ENCODE measurements at regions not wholly inside any gene's neighbourhood (a gene's known extent, or its start where the extent isn't known, plus 50 kb on each side); places are given as distances from the start of the nearest gene placed in this dataset.

- TF ChIP-seq PURB (CRISPR knock-in tag; IDR thresholded peaks at IDR 0.05; ENCODE audit: low read depth) (no peak), CEBPG (CRISPR knock-in tag; IDR thresholded peaks at IDR 0.05) (0 out of 2 replicates have a peak, but pooled peaks have one; percentile 38), CEBPG (tag; conservative IDR thresholded peaks at IDR 0.05 in 1 of 2, IDR thresholded peaks at IDR 0.05 in 1 of 2) (no peak), E2F6 (IDR thresholded peaks at IDR 0.05; ENCODE audit: borderline replicate concordance in 1 of 2, extremely low read depth in 1 of 2, insufficient read depth in 1 of 2, insufficient read length in 1 of 2, low read depth in 1 of 2, low read length in 1 of 2, poor library complexity in 1 of 2, severe bottlenecking in 1 of 2) (no peak), TEAD4 (IDR thresholded peaks at IDR 0.05; ENCODE audit: low read length) (peak; percentile 92), TEAD4 (CRISPR knock-in tag; IDR thresholded peaks at IDR 0.05; ENCODE audit: borderline replicate concordance) (no peak), CREM (IDR thresholded peaks at IDR 0.05; ENCODE audit: low read depth) (0 out of 2 replicates have a peak, but pooled peaks have one; percentile 21), ZNF146 (CRISPR knock-in tag; IDR thresholded peaks at IDR 0.05; ENCODE audit: unreplicated experiment) (no peak), ZNF57 (CRISPR knock-in tag; IDR thresholded peaks at IDR 0.05) (no peak), ZNF174 (CRISPR knock-in tag; IDR thresholded peaks at IDR 0.05) (no peak), NR1H2 (CRISPR knock-in tag; IDR thresholded peaks at IDR 0.05) (no peak), SPI1 (IDR thresholded peaks at IDR 0.05; ENCODE audit: borderline replicate concordance, low read depth, low read length) (no peak), MCM5 (IDR thresholded peaks at IDR 0.05; ENCODE audit: low read depth) (no peak), ZNF512 (tag; IDR thresholded peaks at IDR 0.05) (no peak), TEAD1 (CRISPR knock-in tag; IDR thresholded peaks at IDR 0.05) (no peak), TFAM (CRISPR knock-in tag; conservative IDR thresholded peaks at IDR 0.05) (no peak), MCM2 (IDR thresholded peaks at IDR 0.05; ENCODE audit: low read depth) (no peak), CBX2 (IDR thresholded peaks at IDR 0.05; ENCODE audit: insufficient read depth, low read length, poor library complexity, severe bottlenecking) (no peak), NFIC (IDR thresholded peaks at IDR 0.05) (peak; percentile 72), LEF1 (IDR thresholded peaks at IDR 0.05) (no peak), HBP1 (CRISPR knock-in tag; IDR thresholded peaks at IDR 0.05) (no peak), ZNF282 (CRISPR knock-in tag; IDR thresholded peaks at IDR 0.05) (no peak), KHSRP (IDR thresholded peaks at IDR 0.05) (no peak), MAFG (tag; conservative IDR thresholded peaks at IDR 0.05) (no peak), ZNF444 (CRISPR knock-in tag; IDR thresholded peaks at IDR 0.05) (no peak), KDM1A (IDR thresholded peaks at IDR 0.05) (peak; percentile 52 to 64; a peak in 2 of 4 replicates), SIN3B (IDR thresholded peaks at IDR 0.05; ENCODE audit: low read depth) (no peak), HDAC8 (tag; IDR thresholded peaks at IDR 0.05) (no peak), ZNF668 (CRISPR knock-in tag; IDR thresholded peaks at IDR 0.05) (no peak), ZNF436 (CRISPR knock-in tag; IDR thresholded peaks at IDR 0.05) (no peak)
Observed at GRCh38 chr7:125661677-125662076, 732.1 kb upstream of the POT1 start (continued).
